ENCODE measurements at regions not wholly inside any gene's neighbourhood (a gene's known extent, or its start where the extent isn't known, plus 50 kb on each side); places are given as distances from the start of the nearest gene placed in this dataset.

DNA sequence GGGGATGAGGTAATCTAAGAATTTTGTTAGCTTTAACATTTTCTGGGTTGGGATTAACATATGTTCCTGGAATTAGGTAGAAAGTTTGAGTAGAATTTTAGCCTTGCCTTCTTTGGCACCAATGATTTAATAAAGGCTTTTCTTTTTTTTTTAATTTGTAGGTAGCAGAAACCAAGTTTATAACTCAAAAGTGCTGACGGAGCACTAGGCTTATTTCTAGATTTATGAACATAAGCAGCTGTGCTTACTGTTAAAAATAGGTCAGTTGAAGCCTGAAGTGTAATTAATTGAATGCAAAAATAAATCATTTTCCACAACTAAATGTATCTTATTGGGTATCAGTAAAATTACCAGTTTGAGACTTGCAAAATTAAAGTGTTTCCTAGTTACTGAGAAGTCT lies 62.4 kb downstream of the TAF11L14 start:
- no peaks in the 10 kb centered on the region for H3K9me3 ChIP-seq (ENCODE audit: control insufficient read depth, insufficient read depth, low read length)
- H2AK9ac ChIP-seq (replicated peaks; ENCODE audit: low read depth, low read length, poor library complexity): no peak overlapping the region
- H3K18ac ChIP-seq (ENCODE audit: low read depth, low read length): no peak overlapping the region
- H4K91ac ChIP-seq (ENCODE audit: insufficient read depth, low read depth, low read length): no peak overlapping the region
- no CpG with 5 or more reads among the region's 1 CpG for WGBS, 2 experiments (ENCODE audit: extremely low coverage in 2 of 2, insufficient read length in 1 of 2)
- no peak overlapping the region for H3K27ac ChIP-seq (ENCODE audit: insufficient read depth, low read length)
- CTCF ChIA-PET: interaction anchor here (0.7 kb wide), 1 partner anchor 15 kb away, joined by 5 read pairs; no protein-coding TSS in a partner anchor
- H3K14ac ChIP-seq (replicated peaks; ENCODE audit: low read depth, low read length): no peak overlapping the region
- no peak overlapping the region for H3K56ac ChIP-seq (ENCODE audit: extremely low read depth, insufficient read depth, low read length)
- dilution Hi-C loops (cut with HindIII; ENCODE audit: low sequenced_read_pairs, unreplicated experiment) (no loop called here), intact Hi-C loops (cut with micrococcal nuclease) (no loop called here), in situ Hi-C loops (cut with MboI; ENCODE audit: low sequenced_read_pairs) (no loop called here)
- no peak overlapping the region for H2AK5ac ChIP-seq (ENCODE audit: low read depth, low read length)
- H2BK120ac ChIP-seq (ENCODE audit: low read depth, low read length): no peak overlapping the region
- no peaks in the 10 kb centered on the region for H3K36me3 ChIP-seq (ENCODE audit: control insufficient read depth, insufficient read depth, low read length)
- no peaks in the 10 kb centered on the region for H3K27me3 ChIP-seq (ENCODE audit: control insufficient read depth, insufficient read depth, low read length)
- no peak overlapping the region for H3K4me2 ChIP-seq (ENCODE audit: low read depth, low read length)
- H3K79me1 ChIP-seq (ENCODE audit: low read depth in 1 of 2, low read length in 2 of 2): no peaks in the 10 kb centered on the region
- no peak overlapping the region for H2AFZ ChIP-seq (replicated peaks; ENCODE audit: low read length, poor library complexity)
- BruUV-seq (replicated peaks): no TSS peak
- H4K8ac ChIP-seq (ENCODE audit: low read depth in 2 of 2, low read length in 2 of 2): no peak overlapping the region
- no peak overlapping the region for H3K23ac ChIP-seq (ENCODE audit: low read depth, low read length)
- no peak overlapping the region for H2BK15ac ChIP-seq (ENCODE audit: low read depth, low read length)
- H3K9me1 ChIP-seq (ENCODE audit: insufficient read depth, low read length): no peaks in the 10 kb centered on the region
- H4K5ac ChIP-seq (ENCODE audit: low read depth, low read length): no peak overlapping the region
- H2BK20ac ChIP-seq (ENCODE audit: low read depth, low read length): no peak overlapping the region
- POLR2A ChIA-PET (ENCODE audit: unreplicated experiment): no interaction called here
- H3K4ac ChIP-seq (ENCODE audit: low read depth, low read length): no peak overlapping the region
- H3K9ac ChIP-seq (ENCODE audit: low read depth, low read length): no peak overlapping the region
- no peak for DNase-seq
- no peak overlapping the region for H3K4me3 ChIP-seq (ENCODE audit: insufficient read depth, low read depth, low read length)
- H4K20me1 ChIP-seq (ENCODE audit: insufficient read depth, low read length): no peaks in the 10 kb centered on the region
- TF ChIP-seq MAFK (IDR thresholded peaks at IDR 0.05; ENCODE audit: low read depth, low read length): peak; percentile 65
- no peak for TF ChIP-seq MXI1 (IDR thresholded peaks at IDR 0.05; ENCODE audit: borderline replicate concordance, low read depth, low read length)
- ATAC-seq (ENCODE audit: low read depth): no peak
- no peaks in the 10 kb centered on the region for H3K4me1 ChIP-seq (ENCODE audit: control insufficient read depth, insufficient read depth, low read length)
- H2BK5ac ChIP-seq (ENCODE audit: low read depth, low read length, poor library complexity, severe bottlenecking): no peak overlapping the region

Measured in IMR-90 (cell line).